ENCODE measurements at regions not wholly inside any gene's neighbourhood (a gene's known extent, or its start where the extent isn't known, plus 50 kb on each side); places are given as distances from the start of the nearest gene placed in this dataset.

- Histone ChIP-seq H3K9me3 (ENCODE audit: insufficient read depth, low read length) (no peaks in the 10 kb centered on the region), H4K20me1 (ENCODE audit: low read depth, low read length) (no peaks in the 10 kb centered on the region), H3K79me2 (ENCODE audit: insufficient read depth, low read length) (no peaks in the 10 kb centered on the region), H3K4me3 (ENCODE audit: insufficient read depth, low read length, poor library complexity, severe bottlenecking) (no peak overlapping the region), H3K4me2 (ENCODE audit: low read depth, low read length, poor library complexity, severe bottlenecking) (no peak overlapping the region), H3F3A (ENCODE audit: insufficient read depth) (no peaks in the 10 kb centered on the region), H3K9ac (ENCODE audit: low read length) (no peak overlapping the region), H3K9me2 (replicated peaks; ENCODE audit: insufficient read depth, low read length) (no peaks in the 10 kb centered on the region), H3K36me3 (ENCODE audit: low read length) (no peaks in the 10 kb centered on the region), H3K27me3 (ENCODE audit: low read length) (no peaks in the 10 kb centered on the region), H3K27ac (ENCODE audit: low read depth, low read length) (no peak overlapping the region), H2AFZ (ENCODE audit: low read depth, low read length, severe bottlenecking) (no peak overlapping the region)
- no peak for TF ChIP-seq CTCF (IDR thresholded peaks at IDR 0.05; ENCODE audit: insufficient read depth, low read length, poor library complexity, severe bottlenecking)
- TF ChIP-seq EZH2phosphoT487 (conservative IDR thresholded peaks at IDR 0.05; ENCODE audit: low read length): no peak
Measured at GRCh38 chr6:105909106-105909505, 177.0 kb upstream of the PRDM1 start.

GRCh38 chr6:105907991-105908390, 178.1 kb upstream of the PRDM1 start:
- H3K27ac ChIP-seq (ENCODE audit: low read depth, low read length): no peak overlapping the region
- H3K4me2 ChIP-seq (ENCODE audit: low read depth, low read length, poor library complexity, severe bottlenecking): no peak overlapping the region
- H3K79me2 ChIP-seq (ENCODE audit: insufficient read depth, low read length): no peaks in the 10 kb centered on the region
- TF ChIP-seq CTCF (IDR thresholded peaks at IDR 0.05; ENCODE audit: insufficient read depth, low read length, poor library complexity, severe bottlenecking): no peak
- TF ChIP-seq EZH2phosphoT487 (conservative IDR thresholded peaks at IDR 0.05; ENCODE audit: low read length): no peak
- no peak overlapping the region for H3K9ac ChIP-seq (ENCODE audit: low read length)
- H3F3A ChIP-seq (ENCODE audit: insufficient read depth): no peaks in the 10 kb centered on the region
- H3K36me3 ChIP-seq (ENCODE audit: low read length): no peaks in the 10 kb centered on the region
- H4K20me1 ChIP-seq (ENCODE audit: low read depth, low read length): no peaks in the 10 kb centered on the region
- H3K27me3 ChIP-seq (ENCODE audit: low read length): no peaks in the 10 kb centered on the region
- H2AFZ ChIP-seq (ENCODE audit: low read depth, low read length, severe bottlenecking): no peak overlapping the region
- no peaks in the 10 kb centered on the region for H3K9me3 ChIP-seq (ENCODE audit: insufficient read depth, low read length)
- no peaks in the 10 kb centered on the region for H3K9me2 ChIP-seq (replicated peaks; ENCODE audit: insufficient read depth, low read length)
- no peak overlapping the region for H3K4me3 ChIP-seq (ENCODE audit: insufficient read depth, low read length, poor library complexity, severe bottlenecking)

GRCh38 chr6:105907301-105907700, 178.8 kb upstream of the PRDM1 start:
- H3K36me3 ChIP-seq (ENCODE audit: low read length): no peaks in the 10 kb centered on the region
- H3K9ac ChIP-seq (ENCODE audit: low read length): no peak overlapping the region
- no peak overlapping the region for H2AFZ ChIP-seq (ENCODE audit: low read depth, low read length, severe bottlenecking)
- no peak overlapping the region for H3K27ac ChIP-seq (ENCODE audit: low read depth, low read length)
- H3K9me2 ChIP-seq (replicated peaks; ENCODE audit: insufficient read depth, low read length): no peaks in the 10 kb centered on the region
- H3K79me2 ChIP-seq (ENCODE audit: insufficient read depth, low read length): no peaks in the 10 kb centered on the region
- no peak overlapping the region for H3K4me3 ChIP-seq (ENCODE audit: insufficient read depth, low read length, poor library complexity, severe bottlenecking)
- TF ChIP-seq EZH2phosphoT487 (conservative IDR thresholded peaks at IDR 0.05; ENCODE audit: low read length) (no peak), CTCF (IDR thresholded peaks at IDR 0.05; ENCODE audit: insufficient read depth, low read length, poor library complexity, severe bottlenecking) (no peak)
- H4K20me1 ChIP-seq (ENCODE audit: low read depth, low read length): no peaks in the 10 kb centered on the region
- no peaks in the 10 kb centered on the region for H3F3A ChIP-seq (ENCODE audit: insufficient read depth)
- H3K27me3 ChIP-seq (ENCODE audit: low read length): no peaks in the 10 kb centered on the region
- no peak overlapping the region for H3K4me2 ChIP-seq (ENCODE audit: low read depth, low read length, poor library complexity, severe bottlenecking)
- no peaks in the 10 kb centered on the region for H3K9me3 ChIP-seq (ENCODE audit: insufficient read depth, low read length)
